ENCODE measurements at regions not wholly inside any gene's neighbourhood (a gene's known extent, or its start where the extent isn't known, plus 50 kb on each side); places are given as distances from the start of the nearest gene placed in this dataset.

DNA sequence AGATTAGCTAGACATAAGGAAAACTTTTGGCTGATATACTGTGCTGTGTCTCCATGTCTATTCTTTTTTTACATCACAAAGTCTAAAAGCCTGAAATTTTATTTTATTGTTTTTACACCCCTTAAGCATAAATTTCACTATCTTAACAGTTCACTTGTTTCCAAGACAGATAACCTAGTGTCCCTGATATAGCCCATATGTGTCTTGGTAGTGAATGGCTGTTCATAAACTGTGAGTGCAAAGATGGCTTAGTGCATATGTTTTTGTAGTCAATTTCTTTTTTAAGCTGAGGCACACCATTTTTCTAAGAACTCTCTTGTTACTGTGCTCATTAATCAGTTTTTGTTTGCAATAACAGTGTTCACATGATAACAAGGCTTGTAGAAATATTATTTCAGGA is 381.1 kb downstream of the OXSM start:
- no peak overlapping the region for H3K4me3 Mint-ChIP-seq
- no peak overlapping the region for H3K27ac Mint-ChIP-seq (ENCODE audit: unreplicated experiment)
- H3K9me3 Mint-ChIP-seq, result peaks cover 8% of the 10 kb centered on the region
- no peak for DNase-seq (ENCODE audit: low read depth, low spot score)
- no peaks in the 10 kb centered on the region for H3K27me3 Mint-ChIP-seq (ENCODE audit: low read depth)
- no peaks in the 10 kb centered on the region for H3K4me1 Mint-ChIP-seq
- no peaks in the 10 kb centered on the region for H3K36me3 Mint-ChIP-seq (ENCODE audit: low read depth)
- TF ChIP-seq, protein P1, sequence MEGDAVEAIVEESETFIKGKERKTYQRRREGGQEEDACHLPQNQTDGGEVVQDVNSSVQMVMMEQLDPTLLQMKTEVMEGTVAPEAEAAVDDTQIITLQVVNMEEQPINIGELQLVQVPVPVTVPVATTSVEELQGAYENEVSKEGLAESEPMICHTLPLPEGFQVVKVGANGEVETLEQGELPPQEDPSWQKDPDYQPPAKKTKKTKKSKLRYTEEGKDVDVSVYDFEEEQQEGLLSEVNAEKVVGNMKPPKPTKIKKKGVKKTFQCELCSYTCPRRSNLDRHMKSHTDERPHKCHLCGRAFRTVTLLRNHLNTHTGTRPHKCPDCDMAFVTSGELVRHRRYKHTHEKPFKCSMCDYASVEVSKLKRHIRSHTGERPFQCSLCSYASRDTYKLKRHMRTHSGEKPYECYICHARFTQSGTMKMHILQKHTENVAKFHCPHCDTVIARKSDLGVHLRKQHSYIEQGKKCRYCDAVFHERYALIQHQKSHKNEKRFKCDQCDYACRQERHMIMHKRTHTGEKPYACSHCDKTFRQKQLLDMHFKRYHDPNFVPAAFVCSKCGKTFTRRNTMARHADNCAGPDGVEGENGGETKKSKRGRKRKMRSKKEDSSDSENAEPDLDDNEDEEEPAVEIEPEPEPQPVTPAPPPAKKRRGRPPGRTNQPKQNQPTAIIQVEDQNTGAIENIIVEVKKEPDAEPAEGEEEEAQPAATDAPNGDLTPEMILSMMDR (conservative IDR thresholded peaks at IDR 0.05), result no peak

DNA sequence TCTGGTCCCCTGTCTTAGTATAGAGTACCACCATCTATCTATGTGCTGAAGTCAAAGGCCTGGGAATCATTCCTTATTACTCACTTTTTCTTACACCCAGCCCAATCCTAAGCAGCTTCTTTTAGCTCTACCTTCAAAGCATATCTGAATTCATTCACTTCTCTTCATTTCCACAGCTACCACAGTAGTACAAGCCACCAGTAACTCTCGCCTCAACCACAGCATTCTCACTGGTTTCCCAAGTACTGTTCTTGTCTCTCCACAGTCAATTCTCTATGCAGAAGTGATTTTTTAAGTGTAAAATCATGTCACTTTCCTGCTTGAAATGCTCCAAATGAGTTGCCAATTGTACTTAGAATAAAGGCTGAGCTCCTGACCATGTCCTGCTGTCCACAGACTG is 401.7 kb downstream of the OXSM start:
- TF ChIP-seq, protein P1 (conservative IDR thresholded peaks at IDR 0.05), result no peak
- Mint-ChIP-seq H3K4me1 (no peaks in the 10 kb centered on the region), H3K36me3 (ENCODE audit: low read depth) (peaks cover 2% of the 10 kb centered on the region), H3K4me3 (no peak overlapping the region), H3K27me3 (ENCODE audit: low read depth) (no peaks in the 10 kb centered on the region), H3K9me3 (peaks cover 11% of the 10 kb centered on the region), H3K27ac (ENCODE audit: unreplicated experiment) (no peak overlapping the region)
- DNase-seq (ENCODE audit: low read depth, low spot score), result no peak

DNA sequence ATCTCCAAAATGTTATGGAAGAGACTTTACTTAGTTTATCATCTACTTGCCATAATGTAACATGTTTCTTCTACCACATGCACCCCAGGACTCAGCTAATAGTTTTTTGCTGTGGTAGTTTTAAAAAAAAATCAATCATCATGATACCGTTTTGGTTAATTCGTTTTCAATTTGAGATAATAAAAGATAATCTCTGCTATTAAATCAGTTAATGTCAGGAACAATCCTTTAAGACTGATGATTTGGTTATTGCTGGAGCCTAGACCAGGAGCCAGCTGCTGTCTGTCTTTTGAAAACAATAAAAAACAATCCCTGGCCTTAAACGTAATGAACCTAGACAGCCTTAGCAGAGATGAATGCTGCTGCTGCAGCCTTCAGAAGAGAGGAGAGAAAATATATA is 403.7 kb downstream of the OXSM start:
- Mint-ChIP-seq H3K27ac (ENCODE audit: unreplicated experiment) (no peak overlapping the region), H3K27me3 (ENCODE audit: low read depth) (no peaks in the 10 kb centered on the region), H3K4me1 (no peaks in the 10 kb centered on the region), H3K36me3 (ENCODE audit: low read depth) (peaks cover 2% of the 10 kb centered on the region), H3K9me3 (peaks cover 11% of the 10 kb centered on the region), H3K4me3 (no peak overlapping the region)
- DNase-seq (ENCODE audit: low read depth, low spot score), result no peak
- TF ChIP-seq, protein P1 (conservative IDR thresholded peaks at IDR 0.05), result no peak

DNA sequence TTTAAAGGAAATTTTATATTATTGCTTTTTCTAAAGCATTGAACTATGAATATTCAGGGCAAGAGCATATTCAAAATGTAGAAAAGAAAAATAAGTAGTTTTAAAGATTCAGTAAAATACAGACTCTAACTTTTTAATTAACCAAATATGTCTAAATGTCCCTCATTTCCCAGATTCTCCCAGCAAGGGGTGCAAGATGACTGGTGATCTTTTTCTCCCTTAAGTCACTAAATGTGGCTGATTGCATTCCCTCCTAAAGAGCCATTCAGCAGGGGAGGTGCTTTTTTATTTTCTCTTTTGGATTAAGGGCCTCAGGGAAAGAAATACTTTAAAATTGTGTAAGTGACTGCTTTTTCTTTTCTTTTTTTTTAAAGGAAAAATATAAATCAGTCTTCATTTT is 406.9 kb downstream of the OXSM start:
- H3K4me1 Mint-ChIP-seq, result no peaks in the 10 kb centered on the region
- H3K4me3 Mint-ChIP-seq, result no peak overlapping the region
- H3K9me3 Mint-ChIP-seq, result no peaks in the 10 kb centered on the region
- no peaks in the 10 kb centered on the region for H3K36me3 Mint-ChIP-seq (ENCODE audit: low read depth)
- no peak overlapping the region for H3K27ac Mint-ChIP-seq (ENCODE audit: unreplicated experiment)
- DNase-seq (ENCODE audit: low read depth, low spot score), result no peak
- TF ChIP-seq, protein P1 (conservative IDR thresholded peaks at IDR 0.05), result no peak
- no peaks in the 10 kb centered on the region for H3K27me3 Mint-ChIP-seq (ENCODE audit: low read depth)

DNA sequence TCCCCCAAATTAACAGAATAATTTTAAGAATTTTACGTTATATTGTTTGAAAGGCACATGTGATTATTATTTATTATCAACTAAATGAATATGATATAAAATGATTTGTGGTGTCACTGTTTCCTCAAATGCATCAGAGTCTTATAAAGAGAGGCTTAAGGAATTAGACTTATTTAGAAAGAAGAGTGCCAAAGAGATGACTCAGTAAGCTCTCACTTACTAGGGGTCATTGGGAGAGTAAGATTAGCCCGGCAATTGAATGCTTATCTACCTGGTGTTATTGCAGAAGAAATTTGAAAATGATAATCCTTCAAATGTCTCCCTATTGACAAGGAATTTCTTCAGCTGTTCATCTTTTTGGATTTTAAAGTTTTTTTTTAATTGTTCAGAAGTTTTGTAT is 408.7 kb downstream of the OXSM start:
- no peak for DNase-seq (ENCODE audit: low read depth, low spot score)
- H3K9me3 Mint-ChIP-seq, result no peaks in the 10 kb centered on the region
- H3K4me1 Mint-ChIP-seq, result no peaks in the 10 kb centered on the region
- H3K4me3 Mint-ChIP-seq, result no peak overlapping the region
- no peaks in the 10 kb centered on the region for H3K36me3 Mint-ChIP-seq (ENCODE audit: low read depth)
- TF ChIP-seq, protein P1 (conservative IDR thresholded peaks at IDR 0.05), result no peak
- no peaks in the 10 kb centered on the region for H3K27me3 Mint-ChIP-seq (ENCODE audit: low read depth)
- H3K27ac Mint-ChIP-seq (ENCODE audit: unreplicated experiment), result no peak overlapping the region

DNA sequence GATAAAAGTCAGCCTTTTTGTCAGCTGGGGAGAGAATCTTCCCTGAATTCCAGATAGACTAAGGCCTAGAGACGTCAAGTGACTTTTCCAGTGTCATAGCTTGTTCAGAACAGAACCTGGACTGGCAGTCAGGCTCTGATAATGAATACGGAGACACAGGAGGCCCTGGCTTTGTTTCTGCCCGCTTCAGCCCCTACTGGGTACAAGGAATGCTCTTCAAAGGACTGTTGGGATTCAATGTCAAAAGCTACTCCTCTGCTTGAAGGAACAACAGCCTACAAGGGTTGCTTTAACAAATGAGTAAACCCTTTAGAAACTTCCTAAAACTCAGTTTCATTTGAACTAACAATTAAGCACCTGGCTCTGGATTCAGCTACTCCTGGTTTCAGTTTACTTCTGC is 412.3 kb downstream of the OXSM start:
- Mint-ChIP-seq H3K4me3 (no peak overlapping the region), H3K4me1 (no peaks in the 10 kb centered on the region), H3K27me3 (ENCODE audit: low read depth) (no peaks in the 10 kb centered on the region), H3K9me3 (no peaks in the 10 kb centered on the region), H3K27ac (ENCODE audit: unreplicated experiment) (no peak overlapping the region), H3K36me3 (ENCODE audit: low read depth) (no peaks in the 10 kb centered on the region)
- DNase-seq (ENCODE audit: low read depth, low spot score), result no peak
- TF ChIP-seq, protein P1 (conservative IDR thresholded peaks at IDR 0.05), result no peak

Measured in neural crest cell (in vitro differentiated cells).